Activated CD4-positive, alpha-beta T cell treated with anti-CD3 and anti-CD28 coated beads, Interleukin-2, amount 10 ng/mL, durations not matched to agents 7 days and 5 days (primary cell): ENCODE measurements at regions not wholly inside any gene's neighbourhood (a gene's known extent, or its start where the extent isn't known, plus 50 kb on each side); places are given as distances from the start of the nearest gene placed in this dataset.
"Not testable (repeated sequence)": the region's sequence is repeated elsewhere in the genome, so short reads cannot be mapped to it uniquely, and the experiment has no call there.

Experiments
- CTCF ChIA-PET: fragments of 350-600 bp; sonication (Branson Sonifier 250); formaldehyde crosslinking; loops from one replicate; lab custom pipeline; 2021; ENCODE audit warnings: antibody characterized with exemption; lab: Charles Lee
- POLR2A ChIA-PET: fragments of 350-600 bp; sonication (Branson Sonifier 250); formaldehyde crosslinking; loops from one replicate; lab custom pipeline; 2021; ENCODE audit warnings: antibody characterized with exemption; lab: Charles Lee
- DNase-seq: peaks from one replicate; pipeline ENCODE4 v3.0.0-alpha.2; 2020
- H3K27ac Mint-ChIP-seq: one replicate; pipeline ENCODE4 v1.8.0; 2021; ENCODE audit warnings: mild to moderate bottlenecking, moderate library complexity, mixed read lengths
- H3K27me3 Mint-ChIP-seq: one replicate; pipeline ENCODE4 v1.8.0; 2021; ENCODE audit warnings: mixed read lengths
- H3K36me3 Mint-ChIP-seq: one replicate; pipeline ENCODE4 v1.8.0; 2021; ENCODE audit warnings: low read depth, mixed read lengths
- H3K4me1 Mint-ChIP-seq: one replicate; pipeline ENCODE4 v1.8.0; 2021; ENCODE audit warnings: mixed read lengths
- H3K4me3 Mint-ChIP-seq: one replicate; pipeline ENCODE4 v1.8.0; 2021; ENCODE audit warnings: mild to moderate bottlenecking, moderate library complexity, mixed read lengths
- H3K9me3 Mint-ChIP-seq: one replicate; pipeline ENCODE4 v1.8.0; 2021; ENCODE audit warnings: mixed read lengths

DNA sequence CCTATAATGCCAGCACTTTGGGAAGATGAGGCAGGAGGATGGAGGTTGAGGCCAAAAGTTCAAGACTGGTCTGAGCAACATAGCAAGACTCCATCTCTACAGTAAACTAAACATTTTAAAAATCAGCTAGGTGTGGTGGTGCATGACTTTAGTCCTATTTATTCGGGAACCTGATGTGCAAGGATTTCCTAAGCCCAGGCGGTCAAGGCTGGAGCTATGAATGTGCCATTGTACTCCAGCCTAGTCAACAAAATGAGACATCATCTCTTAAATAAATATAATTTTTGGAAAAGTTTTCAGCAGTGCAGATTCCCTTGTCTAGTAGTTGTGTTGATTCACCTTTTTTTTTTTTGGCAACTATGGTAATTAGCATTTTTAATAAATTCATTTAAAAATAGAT, 928.7 kb upstream of the PRKX start:
- Mint-ChIP-seq H3K9me3 (no peaks in the 10 kb centered on the region), H3K27ac (no peak overlapping the region), H3K4me3 (no peak overlapping the region), H3K36me3 (no peaks in the 10 kb centered on the region), H3K4me1 (no peaks in the 10 kb centered on the region), H3K27me3 (no peaks in the 10 kb centered on the region)
- ChIA-PET POLR2A (no interaction called here), CTCF (no interaction called here)
- DNase-seq: no peak

DNA sequence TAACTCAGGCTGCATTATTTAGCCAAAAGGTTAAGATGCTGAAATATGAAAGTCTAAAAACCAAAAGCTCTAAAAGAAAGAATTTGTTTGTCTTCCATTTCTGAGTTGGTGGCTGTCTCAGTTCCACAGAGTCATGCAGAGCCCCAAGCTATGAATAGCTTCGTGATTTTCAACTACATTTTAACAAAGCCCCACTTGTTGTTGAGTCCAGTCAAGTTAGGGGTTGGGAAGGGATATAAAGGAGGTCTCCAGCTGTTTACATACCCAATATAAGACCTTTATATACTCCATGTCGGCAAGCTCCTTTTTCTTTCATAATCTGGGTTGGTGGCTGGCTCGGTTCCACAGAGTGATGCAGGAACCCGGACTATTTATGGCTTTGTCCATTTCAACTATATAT, 924.6 kb upstream of the PRKX start:
- Mint-ChIP-seq H3K27ac (no peak overlapping the region), H3K4me1 (no peaks in the 10 kb centered on the region), H3K27me3 (no peaks in the 10 kb centered on the region), H3K9me3 (no peaks in the 10 kb centered on the region), H3K36me3 (no peaks in the 10 kb centered on the region), H3K4me3 (no peak overlapping the region)
- DNase-seq: no peak
- CTCF ChIA-PET: no interaction called here
- POLR2A ChIA-PET: no interaction called here

DNA sequence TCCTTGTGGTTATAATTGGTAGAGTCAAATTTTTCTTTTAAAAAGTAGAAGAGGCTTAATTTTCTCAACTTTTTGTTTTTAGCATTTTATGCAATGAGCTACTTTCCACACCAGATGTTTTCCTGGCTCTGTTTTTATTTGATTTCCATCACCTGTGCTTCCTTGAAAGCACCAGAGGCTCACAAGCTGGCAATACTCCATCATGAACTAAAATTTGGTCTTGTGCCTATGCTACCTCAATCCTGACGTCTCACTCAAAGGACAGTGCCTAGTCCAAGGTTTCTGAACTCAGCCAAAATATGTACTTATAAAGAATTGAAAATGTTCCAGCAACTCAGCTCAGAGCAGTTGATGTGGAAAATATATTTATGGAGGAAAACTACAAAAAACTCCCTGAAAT, 914.0 kb upstream of the PRKX start:
- no peaks in the 10 kb centered on the region for H3K9me3 Mint-ChIP-seq
- POLR2A ChIA-PET: no interaction called here
- no peaks in the 10 kb centered on the region for H3K36me3 Mint-ChIP-seq
- no peak overlapping the region for H3K4me3 Mint-ChIP-seq
- H3K27ac Mint-ChIP-seq: no peak overlapping the region
- H3K27me3 Mint-ChIP-seq: no peaks in the 10 kb centered on the region
- H3K4me1 Mint-ChIP-seq: no peaks in the 10 kb centered on the region
- no peak for DNase-seq
- CTCF ChIA-PET: interaction anchor here (0.8 kb wide), 1 partner anchor 575 kb away, joined by 3 read pairs; no protein-coding TSS in a partner anchor

- Mint-ChIP-seq H3K27ac (no peak overlapping the region), H3K36me3 (no peaks in the 10 kb centered on the region), H3K9me3 (no peaks in the 10 kb centered on the region), H3K4me1 (no peaks in the 10 kb centered on the region), H3K4me3 (no peak overlapping the region), H3K27me3 (no peaks in the 10 kb centered on the region)
- DNase-seq: no peak
- POLR2A ChIA-PET: no interaction called here
- CTCF ChIA-PET: no interaction called here
These were observed 909.2 kb upstream of the PRKX start for GRCh38 chrX:4622486-4623167.

- H3K27me3 Mint-ChIP-seq, POLR2A ChIA-PET, H3K4me3 Mint-ChIP-seq, H3K36me3 Mint-ChIP-seq, H3K9me3 Mint-ChIP-seq, H3K27ac Mint-ChIP-seq, H3K4me1 Mint-ChIP-seq, DNase-seq, CTCF ChIA-PET: not testable (repeated sequence)
These were observed 900.2 kb upstream of the PRKX start for GRCh38 chrX:4613651-4614050.

- Mint-ChIP-seq H3K9me3 (peaks cover 7% of the 10 kb centered on the region), H3K4me1 (no peaks in the 10 kb centered on the region), H3K27ac (no peak overlapping the region), H3K4me3 (no peak overlapping the region), H3K27me3 (no peaks in the 10 kb centered on the region), H3K36me3 (no peaks in the 10 kb centered on the region)
- DNase-seq: no peak
- ChIA-PET POLR2A (no interaction called here), CTCF (no interaction called here)
These were observed 875.4 kb upstream of the PRKX start for GRCh38 chrX:4588893-4589292.

- no peaks in the 10 kb centered on the region for H3K27me3 Mint-ChIP-seq
- POLR2A ChIA-PET: no interaction called here
These were observed 875.0 kb upstream of the PRKX start for GRCh38 chrX:4588466-4588865.

GRCh38 chrX:4588056-4588455, 874.6 kb upstream of the PRKX start:
- ChIA-PET CTCF (no interaction called here), POLR2A (no interaction called here)
- no peak overlapping the region for H3K27ac Mint-ChIP-seq
- no peak for DNase-seq
- no peak overlapping the region for H3K4me3 Mint-ChIP-seq
- H3K27me3 Mint-ChIP-seq: no peaks in the 10 kb centered on the region
- no peaks in the 10 kb centered on the region for H3K4me1 Mint-ChIP-seq
- H3K36me3 Mint-ChIP-seq: no peaks in the 10 kb centered on the region
- peaks cover 7% of the 10 kb centered on the region for H3K9me3 Mint-ChIP-seq

More at GRCh38 chrX:4588466-4588865, 875.0 kb upstream of the PRKX start:
- Mint-ChIP-seq H3K27ac (no peak overlapping the region), H3K36me3 (no peaks in the 10 kb centered on the region), H3K4me3 (no peak overlapping the region), H3K4me1 (no peaks in the 10 kb centered on the region), H3K9me3 (peaks cover 7% of the 10 kb centered on the region)
- no peak for DNase-seq
- CTCF ChIA-PET: no interaction called here

GRCh38 chrX:4579999-4580398, 866.5 kb upstream of the PRKX start:
- ChIA-PET POLR2A (no interaction called here), CTCF (no interaction called here)
- Mint-ChIP-seq H3K27ac (no peak overlapping the region), H3K4me3 (no peak overlapping the region), H3K9me3 (peaks cover 4% of the 10 kb centered on the region), H3K4me1 (no peaks in the 10 kb centered on the region), H3K36me3 (no peaks in the 10 kb centered on the region), H3K27me3 (no peaks in the 10 kb centered on the region)
- DNase-seq: no peak

DNA sequence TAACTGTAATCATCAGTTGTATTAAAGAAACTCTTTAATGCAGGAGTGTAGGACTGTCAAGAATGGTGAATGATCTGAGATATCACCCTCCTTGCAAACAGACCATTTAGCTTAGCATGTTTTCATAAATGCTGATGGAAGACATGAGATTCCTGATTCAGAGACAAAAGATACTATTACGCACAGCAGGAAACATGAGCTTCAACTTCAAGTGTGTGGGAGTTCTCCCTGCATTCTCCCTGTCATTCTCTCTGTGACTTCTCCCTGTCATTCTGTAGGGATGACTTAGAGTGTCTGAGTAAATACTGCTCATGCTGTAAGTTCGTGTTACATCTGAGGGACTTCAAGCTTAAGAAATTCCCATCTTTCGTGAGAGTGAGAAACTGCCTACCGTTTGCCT, 866.0 kb upstream of the PRKX start:
- Mint-ChIP-seq H3K27me3 (no peaks in the 10 kb centered on the region), H3K9me3 (no peaks in the 10 kb centered on the region), H3K27ac (no peak overlapping the region), H3K4me3 (no peak overlapping the region), H3K4me1 (no peaks in the 10 kb centered on the region), H3K36me3 (no peaks in the 10 kb centered on the region)
- ChIA-PET CTCF (no interaction called here), POLR2A (no interaction called here)
- DNase-seq: no peak

DNA sequence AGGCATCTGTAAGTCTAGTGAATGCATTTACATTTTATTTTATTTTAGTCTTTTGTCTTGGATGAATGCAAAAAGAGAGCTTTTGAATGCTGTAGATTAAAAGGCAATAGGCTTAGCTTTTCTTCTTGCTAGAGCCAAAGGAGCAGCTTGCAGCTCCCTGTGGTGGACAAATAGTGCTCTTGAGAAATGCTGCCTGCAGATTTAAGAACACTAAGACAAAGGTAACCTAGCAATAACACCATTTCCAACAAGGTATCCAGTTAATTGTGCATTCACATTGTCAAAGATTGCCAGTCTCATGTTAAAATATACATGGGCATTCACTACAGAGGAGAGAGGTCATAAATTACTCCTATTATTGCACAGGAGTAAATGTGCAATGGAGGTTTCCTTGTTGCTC, 859.2 kb upstream of the PRKX start:
- CTCF ChIA-PET: no interaction called here
- no peak overlapping the region for H3K27ac Mint-ChIP-seq
- H3K36me3 Mint-ChIP-seq: no peaks in the 10 kb centered on the region
- no peaks in the 10 kb centered on the region for H3K4me1 Mint-ChIP-seq
- DNase-seq: no peak
- H3K27me3 Mint-ChIP-seq: no peaks in the 10 kb centered on the region
- POLR2A ChIA-PET: no interaction called here
- H3K4me3 Mint-ChIP-seq: no peak overlapping the region
- no peaks in the 10 kb centered on the region for H3K9me3 Mint-ChIP-seq

DNA sequence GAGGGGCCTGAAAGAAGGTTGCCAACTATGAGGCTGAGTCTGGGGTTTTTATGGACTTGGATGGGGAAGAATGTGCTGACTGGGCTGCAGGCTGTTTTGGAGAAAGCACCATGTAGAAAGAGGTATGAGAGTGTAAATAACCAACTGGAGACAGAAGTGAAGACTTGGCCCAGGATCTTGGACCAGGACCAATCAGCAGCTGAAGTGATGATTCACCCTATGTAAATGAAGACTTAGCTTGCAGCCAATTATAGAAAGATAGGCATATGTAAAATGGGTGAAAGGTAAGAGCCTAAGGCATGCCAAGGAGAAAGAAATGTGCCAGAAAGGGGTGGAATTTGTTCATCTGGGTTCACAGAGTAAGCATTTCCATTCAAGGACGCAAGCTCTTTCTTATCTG, 856.7 kb upstream of the PRKX start:
- ChIA-PET CTCF (no interaction called here), POLR2A (no interaction called here)
- H3K27me3 Mint-ChIP-seq: no peaks in the 10 kb centered on the region
- no peak for DNase-seq
- H3K4me3 Mint-ChIP-seq: no peak overlapping the region
- no peaks in the 10 kb centered on the region for H3K9me3 Mint-ChIP-seq
- no peaks in the 10 kb centered on the region for H3K4me1 Mint-ChIP-seq
- no peak overlapping the region for H3K27ac Mint-ChIP-seq
- H3K36me3 Mint-ChIP-seq: no peaks in the 10 kb centered on the region

GRCh38 chrX:4560192-4560591, 846.7 kb upstream of the PRKX start:
- no peak overlapping the region for H3K27ac Mint-ChIP-seq
- no peaks in the 10 kb centered on the region for H3K4me1 Mint-ChIP-seq
- CTCF ChIA-PET: no interaction called here
- no peak for DNase-seq
- no peaks in the 10 kb centered on the region for H3K27me3 Mint-ChIP-seq
- H3K9me3 Mint-ChIP-seq: no peaks in the 10 kb centered on the region
- POLR2A ChIA-PET: no interaction called here
- no peaks in the 10 kb centered on the region for H3K36me3 Mint-ChIP-seq
- H3K4me3 Mint-ChIP-seq: no peak overlapping the region

GRCh38 chrX:4550018-4550417, 836.6 kb upstream of the PRKX start:
- no peaks in the 10 kb centered on the region for H3K9me3 Mint-ChIP-seq
- H3K36me3 Mint-ChIP-seq: no peaks in the 10 kb centered on the region
- no peak overlapping the region for H3K27ac Mint-ChIP-seq
- ChIA-PET POLR2A (no interaction called here), CTCF (no interaction called here)
- no peak overlapping the region for H3K4me3 Mint-ChIP-seq
- H3K4me1 Mint-ChIP-seq: no peaks in the 10 kb centered on the region
- H3K27me3 Mint-ChIP-seq: no peaks in the 10 kb centered on the region
- DNase-seq: no peak
